ENCODE measurements at regions not wholly inside any gene's neighbourhood (a gene's known extent, or its start where the extent isn't known, plus 50 kb on each side); places are given as distances from the start of the nearest gene placed in this dataset.

DNA sequence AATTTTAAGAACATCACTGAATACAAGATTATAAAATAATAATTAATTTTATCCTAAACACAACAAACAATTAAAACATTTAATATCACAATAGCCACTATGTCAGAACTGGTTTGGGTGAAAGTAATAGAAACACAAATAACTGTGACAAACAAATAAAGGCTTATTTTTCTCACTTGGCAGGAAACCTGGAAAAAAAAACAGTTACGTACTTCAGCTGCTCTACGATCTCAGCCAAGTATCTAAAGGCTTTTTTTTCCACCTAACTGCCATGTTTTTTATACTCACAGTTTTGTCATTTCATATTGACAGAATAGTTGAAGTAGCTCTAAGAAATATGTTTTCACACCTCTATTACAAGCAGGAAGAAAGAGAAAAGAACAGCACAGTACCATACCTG lies 284.8 kb upstream of the INTU start:
- no peak overlapping the region for H3K4me3 ChIP-seq (ENCODE audit: low read length)
- H3K79me2 ChIP-seq (ENCODE audit: low read length) = no peaks in the 10 kb centered on the region

DNA sequence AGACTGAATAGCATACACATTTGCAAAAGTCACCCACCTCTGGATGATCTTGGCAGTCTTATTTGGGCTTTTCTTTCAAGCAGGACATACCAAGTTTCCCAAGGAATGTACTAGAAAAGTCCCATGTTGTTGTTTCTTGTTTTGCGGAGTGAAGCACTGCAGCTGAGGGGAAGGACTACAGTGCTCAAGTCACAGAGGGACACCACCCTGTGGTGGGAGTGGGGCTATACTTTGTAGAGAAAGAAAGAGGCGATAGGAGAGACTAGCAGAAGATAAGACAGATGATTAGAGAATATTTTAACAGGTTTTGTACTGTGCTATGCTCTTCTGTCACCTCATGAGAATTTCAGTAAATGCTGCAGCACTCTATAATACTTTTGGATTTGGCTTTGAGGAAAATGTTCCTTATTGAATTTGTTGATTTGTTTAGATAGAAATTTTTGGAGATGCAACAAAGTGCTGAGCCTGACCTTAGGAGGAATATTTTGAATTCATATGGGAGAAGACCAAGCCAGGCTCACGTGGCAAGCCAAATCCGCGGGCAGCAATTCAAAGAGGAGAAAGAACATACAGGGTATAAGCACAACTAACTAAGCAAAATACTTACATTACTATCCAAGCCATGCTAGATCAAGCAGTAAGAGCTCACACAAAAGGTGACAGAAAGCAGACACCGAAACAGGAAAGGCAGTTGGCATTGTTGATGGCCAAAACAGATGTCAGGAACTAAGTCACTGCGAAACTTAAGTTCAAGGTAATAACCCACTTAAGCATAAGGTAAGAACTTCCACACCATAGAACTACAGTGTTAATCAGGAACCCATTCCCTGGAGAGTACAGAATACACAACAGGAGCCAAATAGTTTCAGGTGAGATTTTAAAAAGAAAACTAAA lies 280.3 kb upstream of the INTU start:
- H4K20me1 ChIP-seq (ENCODE audit: insufficient read depth, low read length) = no peaks in the 10 kb centered on the region
- no peaks in the 10 kb centered on the region for H3K36me3 ChIP-seq (replicated peaks; ENCODE audit: insufficient read depth, low read length)
- H3K4me1 ChIP-seq (ENCODE audit: low read length) = no peaks in the 10 kb centered on the region
- no peak for DNase-seq
- no peaks in the 10 kb centered on the region for H3K27me3 ChIP-seq (replicated peaks; ENCODE audit: insufficient read depth, low read length)
- H3K9ac ChIP-seq (ENCODE audit: low read length) = no peak overlapping the region
- H3K4me2 ChIP-seq (ENCODE audit: low read depth, low read length) = no peak overlapping the region
- no peaks in the 10 kb centered on the region for H3K9me3 ChIP-seq (replicated peaks; ENCODE audit: insufficient read depth, low read length)
- H2AFZ ChIP-seq (ENCODE audit: low read length) = no peak overlapping the region
- H3K27ac ChIP-seq (ENCODE audit: low read length) = no peak overlapping the region
- H3F3A ChIP-seq (ENCODE audit: insufficient read depth, low read length) = no peaks in the 10 kb centered on the region
- no peak overlapping the region for H3K4me3 ChIP-seq (ENCODE audit: low read length)
- no peak for TF ChIP-seq EZH2phosphoT487 (IDR thresholded peaks at IDR 0.05; ENCODE audit: low read length)
- no peak for TF ChIP-seq EZH2 (optimal IDR thresholded peaks at IDR 0.05; ENCODE audit: low read depth, low read length)
- TF ChIP-seq CTCF (IDR thresholded peaks at IDR 0.05; ENCODE audit: low read length) = no peak
- no peaks in the 10 kb centered on the region for H3K9me2 ChIP-seq (replicated peaks; ENCODE audit: insufficient read depth, low read length)
- H3K79me2 ChIP-seq (ENCODE audit: low read length) = no peaks in the 10 kb centered on the region

More for the DNA sequence above, 284.8 kb upstream of the INTU start:
- no peaks in the 10 kb centered on the region for H4K20me1 ChIP-seq (ENCODE audit: insufficient read depth, low read length)
- no peak for TF ChIP-seq EZH2phosphoT487 (IDR thresholded peaks at IDR 0.05; ENCODE audit: low read length)
- no peak for DNase-seq
- H3K27me3 ChIP-seq (replicated peaks; ENCODE audit: insufficient read depth, low read length) = no peaks in the 10 kb centered on the region
- no peak overlapping the region for H3K27ac ChIP-seq (ENCODE audit: low read length)
- H3K9ac ChIP-seq (ENCODE audit: low read length) = no peak overlapping the region
- no peak overlapping the region for H3K4me2 ChIP-seq (ENCODE audit: low read depth, low read length)
- no peak overlapping the region for H2AFZ ChIP-seq (ENCODE audit: low read length)
- H3K36me3 ChIP-seq (replicated peaks; ENCODE audit: insufficient read depth, low read length) = no peaks in the 10 kb centered on the region
- no peaks in the 10 kb centered on the region for H3K9me3 ChIP-seq (replicated peaks; ENCODE audit: insufficient read depth, low read length)
- H3F3A ChIP-seq (ENCODE audit: insufficient read depth, low read length) = no peaks in the 10 kb centered on the region
- no peaks in the 10 kb centered on the region for H3K9me2 ChIP-seq (replicated peaks; ENCODE audit: insufficient read depth, low read length)
- no peaks in the 10 kb centered on the region for H3K4me1 ChIP-seq (ENCODE audit: low read length)

- Histone ChIP-seq H3K4me3 (ENCODE audit: low read length) (no peak overlapping the region), H3K4me1 (ENCODE audit: low read length) (no peaks in the 10 kb centered on the region), H3K79me2 (ENCODE audit: low read length) (no peaks in the 10 kb centered on the region), H4K20me1 (ENCODE audit: insufficient read depth, low read length) (no peaks in the 10 kb centered on the region), H3K27me3 (replicated peaks; ENCODE audit: insufficient read depth, low read length) (no peaks in the 10 kb centered on the region), H3K9me3 (replicated peaks; ENCODE audit: insufficient read depth, low read length) (no peaks in the 10 kb centered on the region), H3K9ac (ENCODE audit: low read length) (no peak overlapping the region), H3F3A (ENCODE audit: insufficient read depth, low read length) (no peaks in the 10 kb centered on the region), H3K27ac (ENCODE audit: low read length) (no peak overlapping the region), H3K4me2 (ENCODE audit: low read depth, low read length) (no peak overlapping the region), H3K36me3 (replicated peaks; ENCODE audit: insufficient read depth, low read length) (no peaks in the 10 kb centered on the region), H3K9me2 (replicated peaks; ENCODE audit: insufficient read depth, low read length) (no peaks in the 10 kb centered on the region), H2AFZ (ENCODE audit: low read length) (no peak overlapping the region)
- DNase-seq = no peak
- TF ChIP-seq EZH2phosphoT487 (IDR thresholded peaks at IDR 0.05; ENCODE audit: low read length) (no peak), EZH2 (optimal IDR thresholded peaks at IDR 0.05; ENCODE audit: low read depth, low read length) (no peak), CTCF (IDR thresholded peaks at IDR 0.05; ENCODE audit: low read length) (no peak)
Measured at GRCh38 chr4:127355743-127356142, 277.0 kb upstream of the INTU start.

DNA sequence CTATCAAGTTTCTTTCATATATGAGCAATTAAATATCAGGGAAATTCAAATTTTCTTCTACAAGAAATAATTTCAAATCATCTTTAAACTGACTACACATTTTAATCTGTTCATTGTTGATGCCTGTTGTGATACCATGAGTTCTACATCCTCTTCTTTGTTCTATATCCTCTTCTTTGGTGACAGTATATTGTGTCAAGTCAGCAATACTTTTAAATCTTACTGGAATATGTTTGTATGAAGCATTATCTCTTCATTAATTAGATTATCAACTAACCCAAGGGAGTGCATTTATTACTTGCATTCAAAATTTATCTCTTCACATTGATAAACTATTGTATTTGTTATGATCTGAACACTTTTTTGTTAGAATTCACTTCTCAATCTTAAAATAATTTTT lies 275.0 kb upstream of the INTU start:
- no peak overlapping the region for H3K9ac ChIP-seq (ENCODE audit: low read length)
- H2AFZ ChIP-seq (ENCODE audit: low read length) = no peak overlapping the region
- no peaks in the 10 kb centered on the region for H3K36me3 ChIP-seq (replicated peaks; ENCODE audit: insufficient read depth, low read length)
- H3K79me2 ChIP-seq (ENCODE audit: low read length) = no peaks in the 10 kb centered on the region
- H3K9me2 ChIP-seq (replicated peaks; ENCODE audit: insufficient read depth, low read length) = no peaks in the 10 kb centered on the region
- no peak overlapping the region for H3K27ac ChIP-seq (ENCODE audit: low read length)
- H4K20me1 ChIP-seq (ENCODE audit: insufficient read depth, low read length) = no peaks in the 10 kb centered on the region
- DNase-seq = no peak
- H3K4me1 ChIP-seq (ENCODE audit: low read length) = no peaks in the 10 kb centered on the region
- H3K9me3 ChIP-seq (replicated peaks; ENCODE audit: insufficient read depth, low read length) = no peaks in the 10 kb centered on the region
- no peaks in the 10 kb centered on the region for H3K27me3 ChIP-seq (replicated peaks; ENCODE audit: insufficient read depth, low read length)
- no peak overlapping the region for H3K4me2 ChIP-seq (ENCODE audit: low read depth, low read length)
- TF ChIP-seq EZH2 (optimal IDR thresholded peaks at IDR 0.05; ENCODE audit: low read depth, low read length) (no peak), CTCF (IDR thresholded peaks at IDR 0.05; ENCODE audit: low read length) (no peak), EZH2phosphoT487 (IDR thresholded peaks at IDR 0.05; ENCODE audit: low read length) (no peak)
- H3K4me3 ChIP-seq (ENCODE audit: low read length) = no peak overlapping the region
- no peaks in the 10 kb centered on the region for H3F3A ChIP-seq (ENCODE audit: insufficient read depth, low read length)
